Upper lobe of right lung (tissue), 1 donor: ENCODE measurements at regions not wholly inside any gene's neighbourhood (a gene's known extent, or its start where the extent isn't known, plus 50 kb on each side); places are given as distances from the start of the nearest gene placed in this dataset.

Experiments
- ATAC-seq: fragments of 200-7000 bp; cut with Tn5 transposase; one replicate; pipeline ENCODE4 v1.9.1; 2020; ENCODE audit warnings: mild to moderate bottlenecking, moderate library complexity
- DNase-seq: peaks from one replicate; pipeline ENCODE4 v3.0.0-alpha.2; 2020
- H3K27ac ChIP-seq: fragments of 200-600 bp; one replicate; pipeline ENCODE4 v1.8.0; 2022
- H3K27me3 ChIP-seq: fragments of 200-600 bp; one replicate; pipeline ENCODE4 v1.8.0; 2022; ENCODE audit warnings: mild to moderate bottlenecking
- H3K36me3 ChIP-seq: fragments of 200-600 bp; one replicate; pipeline ENCODE4 v1.8.0; 2022
- H3K4me1 ChIP-seq: fragments of 200-600 bp; one replicate; pipeline ENCODE4 v1.8.0; 2022
- H3K4me3 ChIP-seq: fragments of 200-600 bp; one replicate; pipeline ENCODE4 v1.8.0; 2022; ENCODE audit warnings: mild to moderate bottlenecking
- H3K9me3 ChIP-seq: fragments of 200-600 bp; one replicate; pipeline ENCODE4 v1.8.0; 2022
- intact Hi-C: fragments of 100-400 bp; cut with DNase I; formaldehyde crosslinking; loops from one replicate; pipeline ENCODE4 v1.11.0; 2022
- TF ChIP-seq, protein P1 (sequence below): fragments of 200-600 bp; IDR thresholded peaks from one replicate; pipeline ENCODE4 v1.8.0; 2022; ENCODE audit warnings: antibody characterized with exemption
- donor health status: DM: no; HTN: yes; CAD: no; lungs with severe emphysema.

GRCh38 chr7:153322991-153323390, 563.4 kb downstream of the ACTR3B start:
- ATAC-seq (no peak), DNase-seq (no peak)
- Histone ChIP-seq H3K27me3 (no peaks in the 10 kb centered on the region), H3K27ac (no peak overlapping the region), H3K36me3 (no peaks in the 10 kb centered on the region), H3K4me1 (no peaks in the 10 kb centered on the region), H3K9me3 (no peaks in the 10 kb centered on the region), H3K4me3 (no peak overlapping the region)
- TF ChIP-seq, protein P1, sequence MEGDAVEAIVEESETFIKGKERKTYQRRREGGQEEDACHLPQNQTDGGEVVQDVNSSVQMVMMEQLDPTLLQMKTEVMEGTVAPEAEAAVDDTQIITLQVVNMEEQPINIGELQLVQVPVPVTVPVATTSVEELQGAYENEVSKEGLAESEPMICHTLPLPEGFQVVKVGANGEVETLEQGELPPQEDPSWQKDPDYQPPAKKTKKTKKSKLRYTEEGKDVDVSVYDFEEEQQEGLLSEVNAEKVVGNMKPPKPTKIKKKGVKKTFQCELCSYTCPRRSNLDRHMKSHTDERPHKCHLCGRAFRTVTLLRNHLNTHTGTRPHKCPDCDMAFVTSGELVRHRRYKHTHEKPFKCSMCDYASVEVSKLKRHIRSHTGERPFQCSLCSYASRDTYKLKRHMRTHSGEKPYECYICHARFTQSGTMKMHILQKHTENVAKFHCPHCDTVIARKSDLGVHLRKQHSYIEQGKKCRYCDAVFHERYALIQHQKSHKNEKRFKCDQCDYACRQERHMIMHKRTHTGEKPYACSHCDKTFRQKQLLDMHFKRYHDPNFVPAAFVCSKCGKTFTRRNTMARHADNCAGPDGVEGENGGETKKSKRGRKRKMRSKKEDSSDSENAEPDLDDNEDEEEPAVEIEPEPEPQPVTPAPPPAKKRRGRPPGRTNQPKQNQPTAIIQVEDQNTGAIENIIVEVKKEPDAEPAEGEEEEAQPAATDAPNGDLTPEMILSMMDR = no peak
- intact Hi-C loops = no loop called here

DNA sequence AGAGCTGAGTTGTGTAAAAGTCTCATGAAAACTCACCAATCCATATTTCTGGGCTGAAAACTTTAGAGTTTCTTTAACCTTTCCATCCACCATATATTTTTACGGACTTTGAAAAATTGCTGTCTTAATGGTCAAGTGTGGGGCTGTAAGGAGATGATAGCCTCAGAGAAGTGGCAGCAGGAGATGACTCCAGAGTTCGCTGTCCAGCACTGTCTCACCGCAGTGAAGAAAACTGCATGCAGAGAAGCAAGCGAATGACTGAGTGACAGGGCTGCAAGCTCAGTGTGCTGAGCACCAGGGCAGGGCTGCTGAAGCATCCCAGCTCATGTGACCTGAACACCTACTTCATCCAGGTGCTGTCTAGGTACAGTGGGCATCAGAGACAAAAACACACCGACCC, 564.5 kb downstream of the ACTR3B start:
- ATAC-seq (no peak), DNase-seq (no peak)
- no peak overlapping the region for H3K27ac ChIP-seq
- no peaks in the 10 kb centered on the region for H3K36me3 ChIP-seq
- no peaks in the 10 kb centered on the region for H3K4me1 ChIP-seq
- TF ChIP-seq, protein P1 = no peak
- H3K9me3 ChIP-seq = no peaks in the 10 kb centered on the region
- H3K4me3 ChIP-seq = no peak overlapping the region
- intact Hi-C loops = no loop called here
- H3K27me3 ChIP-seq = no peaks in the 10 kb centered on the region

GRCh38 chr7:153327683-153328082, 568.1 kb downstream of the ACTR3B start:
- H3K27me3 ChIP-seq = no peaks in the 10 kb centered on the region
- ATAC-seq = no peak
- H3K27ac ChIP-seq = no peak overlapping the region
- intact Hi-C loops = no loop called here
- H3K36me3 ChIP-seq = no peaks in the 10 kb centered on the region
- no peak overlapping the region for H3K4me3 ChIP-seq
- H3K4me1 ChIP-seq = no peaks in the 10 kb centered on the region
- DNase-seq = no peak
- no peaks in the 10 kb centered on the region for H3K9me3 ChIP-seq
- TF ChIP-seq, protein P1 = no peak

- ATAC-seq (no peak), DNase-seq (no peak)
- no peaks in the 10 kb centered on the region for H3K36me3 ChIP-seq
- no peaks in the 10 kb centered on the region for H3K27me3 ChIP-seq
- no peaks in the 10 kb centered on the region for H3K4me1 ChIP-seq
- intact Hi-C loops = no loop called here
- no peaks in the 10 kb centered on the region for H3K9me3 ChIP-seq
- H3K27ac ChIP-seq = no peak overlapping the region
- H3K4me3 ChIP-seq = no peak overlapping the region
- TF ChIP-seq, protein P1 = no peak
Observed at GRCh38 chr7:153331427-153331826, 571.9 kb downstream of the ACTR3B start.

- Histone ChIP-seq H3K36me3 (no peaks in the 10 kb centered on the region), H3K27ac (no peak overlapping the region), H3K4me1 (no peaks in the 10 kb centered on the region), H3K4me3 (no peak overlapping the region), H3K27me3 (no peaks in the 10 kb centered on the region), H3K9me3 (no peaks in the 10 kb centered on the region)
- TF ChIP-seq, protein P1 = no peak
- intact Hi-C loops = no loop called here
- DNase-seq (no peak), ATAC-seq (no peak)
Observed at GRCh38 chr7:153354071-153354470, 594.5 kb downstream of the ACTR3B start.

DNA sequence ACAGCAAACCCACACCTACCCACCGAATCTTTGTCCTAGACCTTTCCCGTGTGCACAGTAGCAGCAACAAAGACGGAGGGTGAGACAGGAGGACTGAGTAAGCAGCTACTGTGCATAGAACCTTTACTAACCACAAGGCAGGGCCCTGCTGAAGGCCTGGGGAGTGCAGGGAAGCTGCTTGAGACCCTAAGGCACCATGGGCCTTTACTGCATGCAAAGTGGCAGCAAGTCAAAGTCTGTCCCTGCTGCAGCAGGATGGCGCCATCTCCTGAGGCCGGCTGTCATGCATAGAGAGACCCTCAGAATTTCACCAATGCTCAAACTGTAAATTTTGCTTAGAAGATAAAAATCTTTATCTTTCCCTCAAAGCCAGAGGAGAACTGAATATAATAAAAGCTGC, 610.5 kb downstream of the ACTR3B start:
- ATAC-seq = no peak
- intact Hi-C loops = no loop called here
- no peak for DNase-seq
- no peak overlapping the region for H3K4me3 ChIP-seq
- no peak overlapping the region for H3K27ac ChIP-seq
- TF ChIP-seq, protein P1 = no peak
- H3K27me3 ChIP-seq = no peaks in the 10 kb centered on the region
- H3K9me3 ChIP-seq = peaks cover 3% of the 10 kb centered on the region
- H3K4me1 ChIP-seq = no peaks in the 10 kb centered on the region
- no peaks in the 10 kb centered on the region for H3K36me3 ChIP-seq
